GM18951 (cell line): ENCODE measurements at regions not wholly inside any gene's neighbourhood (a gene's known extent, or its start where the extent isn't known, plus 50 kb on each side); places are given as distances from the start of the nearest gene placed in this dataset.
"Not testable (repeated sequence)": the region's sequence is repeated elsewhere in the genome, so short reads cannot be mapped to it uniquely, and the experiment has no call there.

ENCODE experiments used
- POLR2A ChIP-seq: IDR thresholded peaks from 4 replicates; pipeline ENCODE4 v1.6.1; 2011; ENCODE audit warnings: mild to moderate bottlenecking; ENCODE audit not compliant: insufficient read length, insufficient read depth; ENCODE audit errors: extremely low read depth
- in situ Hi-C: fragments of 300-500 bp; cut with MboI; formaldehyde crosslinking; loops from one replicate; pipeline ENCODE4 v1.12.0; 2022; ENCODE audit warnings: low sequenced_read_pairs, mixed read lengths, inconsistent platforms; ENCODE audit not compliant: unreplicated experiment

GRCh38 chr12:47346251-47347019, 266.7 kb upstream of the AMIGO2 start:
- TF ChIP-seq POLR2A = no peak
- in situ Hi-C loops = no loop called here

DNA sequence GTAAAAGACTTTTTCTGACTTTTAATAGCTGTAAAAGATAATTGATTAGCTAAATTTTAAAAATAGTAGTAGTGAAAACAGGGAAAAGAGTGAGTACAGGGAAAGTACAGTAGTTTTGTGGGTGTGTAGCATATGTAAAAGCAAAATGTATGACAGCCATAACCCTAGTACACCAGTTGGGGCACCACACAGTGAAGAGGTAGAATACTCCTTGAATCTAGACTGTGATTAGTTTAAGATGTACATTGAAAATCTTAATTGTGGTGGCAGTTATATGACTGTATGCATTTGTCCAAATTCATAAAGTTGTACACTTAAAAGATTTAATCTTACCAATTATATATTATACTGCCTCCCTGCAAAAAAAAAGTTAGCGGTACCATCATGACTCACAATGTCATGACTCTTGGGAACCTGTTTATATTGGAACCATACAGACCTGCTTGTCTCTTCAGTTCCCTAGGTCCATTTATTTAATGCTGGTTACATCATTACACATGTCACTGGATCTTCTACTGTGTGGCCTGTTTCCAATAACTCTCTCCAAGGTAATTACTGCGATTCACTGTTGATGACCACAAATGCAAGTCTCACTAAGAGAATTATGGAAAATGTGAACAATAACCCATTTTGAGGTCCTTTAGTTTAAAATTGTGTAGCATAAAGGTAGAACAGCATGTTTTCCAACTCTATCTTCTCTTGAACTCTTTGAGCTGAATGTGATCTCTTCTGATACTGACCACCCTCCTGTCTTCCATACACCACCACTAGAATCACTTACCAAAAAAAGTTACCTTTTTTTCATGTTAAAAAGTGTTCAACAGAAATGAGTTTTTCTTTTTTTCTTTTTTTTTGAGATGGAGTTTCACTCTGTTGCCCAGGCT, 264.2 kb upstream of the AMIGO2 start:
- in situ Hi-C loops = no loop called here
- TF ChIP-seq POLR2A = no peak

DNA sequence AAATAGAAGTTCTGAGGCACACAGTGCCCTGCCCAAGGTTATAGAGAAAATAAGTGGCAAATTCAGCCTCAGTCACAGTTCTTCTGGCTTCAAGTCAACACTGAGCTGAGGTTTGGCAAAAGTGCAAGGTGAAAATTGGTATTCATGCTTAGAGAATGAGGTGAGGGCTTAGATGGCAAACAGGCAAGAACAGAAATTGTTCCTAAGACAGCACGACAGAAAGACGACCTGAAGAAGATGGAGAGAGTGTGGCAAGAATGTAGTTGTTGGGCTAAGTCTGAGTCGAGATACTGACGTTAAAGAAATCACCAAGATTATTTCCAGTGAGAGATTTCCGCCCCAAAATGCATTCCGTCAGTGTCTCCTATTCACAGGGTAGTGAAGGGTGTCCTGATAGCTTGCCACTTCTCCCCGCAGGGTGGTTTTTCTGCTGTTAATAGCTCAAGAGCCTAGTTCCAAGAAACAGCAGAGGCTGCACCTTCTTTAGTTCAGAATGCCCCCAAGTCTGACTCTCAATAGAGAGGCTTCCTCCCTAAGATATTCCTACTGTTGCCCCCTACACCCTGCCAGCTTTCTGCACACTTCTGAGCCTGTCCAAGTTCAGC, 260.8 kb upstream of the AMIGO2 start:
- TF ChIP-seq POLR2A = no peak
- in situ Hi-C loops = no loop called here

DNA sequence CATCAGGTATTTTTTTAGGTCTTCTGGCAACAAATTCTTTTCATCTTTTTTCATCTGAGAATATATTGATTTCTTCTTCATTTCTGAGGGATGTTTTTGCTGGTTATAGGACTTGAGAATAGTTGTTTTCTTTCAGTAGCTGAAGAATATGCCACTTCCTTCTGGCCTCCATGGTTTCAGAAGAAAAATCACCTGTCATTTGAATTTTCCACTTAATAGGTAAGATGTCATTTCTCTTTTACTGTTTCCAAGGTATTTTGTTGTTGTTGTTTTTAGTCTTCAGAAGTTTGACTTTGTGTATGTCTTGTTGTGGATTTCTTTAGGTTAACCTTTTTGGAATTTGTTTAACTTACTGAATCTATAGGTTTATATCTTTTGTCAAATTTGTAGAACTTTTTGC, 257.8 kb upstream of the AMIGO2 start:
- in situ Hi-C loops = no loop called here
- TF ChIP-seq POLR2A = no peak

DNA sequence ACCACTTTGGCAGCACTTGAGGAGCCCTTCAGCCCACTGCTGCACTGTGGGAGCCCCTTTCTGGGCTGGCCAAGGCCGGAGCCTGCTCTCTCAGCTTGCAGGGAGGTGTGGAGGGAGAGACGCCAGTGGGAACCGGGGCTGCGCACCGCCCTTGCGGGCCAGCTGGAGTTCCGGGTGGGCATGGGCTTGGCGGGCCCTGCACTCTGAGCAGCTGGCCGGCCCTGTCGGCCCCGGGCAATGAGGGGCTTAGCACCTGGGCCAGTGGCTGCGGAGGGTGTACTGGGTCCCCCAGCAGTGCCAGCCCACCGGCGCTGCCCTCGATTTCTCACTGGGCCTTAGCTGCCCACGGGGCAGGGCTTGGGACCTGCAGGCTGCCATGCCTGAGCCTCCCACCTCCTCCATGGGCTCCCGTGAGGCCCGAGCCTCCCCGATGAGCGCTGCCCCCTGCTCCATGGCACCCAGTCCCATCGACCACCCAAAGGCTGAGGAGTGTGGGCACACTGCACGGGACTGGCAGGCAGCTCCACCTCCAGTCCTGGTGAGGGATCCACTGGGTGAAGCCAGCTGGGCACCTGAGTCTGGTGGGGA, 253.6 kb upstream of the AMIGO2 start:
- in situ Hi-C loops = not testable (repeated sequence)

GRCh38 chr12:47328831-47329545, 249.2 kb upstream of the AMIGO2 start:
- no peak for TF ChIP-seq POLR2A
- in situ Hi-C loops = no loop called here

GRCh38 chr12:47326190-47326589, 246.4 kb upstream of the AMIGO2 start:
- in situ Hi-C loops = no loop called here

DNA sequence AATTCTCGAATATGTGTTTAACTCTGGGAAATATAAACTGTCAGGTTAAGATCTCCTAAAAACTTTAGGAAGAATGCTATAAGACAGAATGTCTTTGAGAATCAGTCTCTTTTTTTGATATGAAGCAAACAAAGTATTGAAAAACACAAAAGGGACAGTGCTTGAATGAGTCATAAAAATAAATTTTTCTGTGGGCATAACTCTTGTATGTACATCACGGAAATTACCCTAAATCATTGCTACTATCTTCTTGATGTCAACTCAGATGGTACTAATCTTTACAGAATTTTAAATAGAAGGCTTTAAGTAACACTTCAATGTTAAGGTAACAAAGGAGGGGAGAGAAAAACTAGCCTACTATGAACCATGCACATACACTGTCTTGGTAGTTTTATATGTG, 244.0 kb upstream of the AMIGO2 start:
- TF ChIP-seq POLR2A = no peak
- in situ Hi-C loops = no loop called here

More at GRCh38 chr12:47326190-47326589, 246.4 kb upstream of the AMIGO2 start:
- TF ChIP-seq POLR2A = no peak

- TF ChIP-seq POLR2A = no peak
- in situ Hi-C loops = no loop called here
These were observed 241.7 kb upstream of the AMIGO2 start for GRCh38 chr12:47321436-47321835.

DNA sequence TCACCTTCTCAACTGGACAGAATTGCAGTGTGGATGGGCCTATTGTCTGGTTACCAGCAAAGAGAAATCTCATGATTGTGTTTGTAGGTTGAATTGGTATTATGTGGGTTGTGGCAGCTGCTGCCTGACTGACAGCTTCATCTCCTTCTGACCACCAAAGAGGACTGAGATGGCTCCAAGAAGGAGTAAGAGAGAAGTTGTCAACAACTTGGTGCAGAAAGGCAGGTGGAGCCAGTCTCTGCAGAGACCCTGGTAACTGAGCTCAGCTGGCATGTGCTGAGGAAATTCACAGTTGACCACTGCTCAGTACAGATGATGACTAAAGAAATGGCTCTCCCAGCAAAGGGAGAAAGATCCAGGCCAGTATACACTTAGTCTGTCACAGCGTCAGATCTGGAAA, 240.0 kb upstream of the AMIGO2 start:
- in situ Hi-C loops = no loop called here
- TF ChIP-seq POLR2A = no peak

DNA sequence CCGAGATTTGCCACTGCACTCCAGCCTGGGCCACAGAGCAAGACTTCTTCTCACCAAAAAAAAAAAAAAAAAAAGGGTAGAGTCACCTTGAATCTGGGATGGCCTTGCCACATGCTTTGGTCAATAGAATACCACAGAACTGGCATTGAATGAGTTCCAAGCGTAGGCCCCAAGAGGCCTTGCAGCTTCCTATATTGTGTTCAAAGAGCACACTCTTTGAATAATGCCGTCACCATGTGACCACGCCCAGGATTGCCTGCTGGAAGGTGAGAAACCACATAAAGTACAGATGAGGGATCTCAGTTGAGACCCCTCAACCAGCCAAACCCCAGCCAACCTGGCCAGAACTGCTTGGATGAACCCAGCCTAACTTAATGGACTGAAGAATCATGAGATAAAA, 239.2 kb upstream of the AMIGO2 start:
- in situ Hi-C loops = no loop called here
- no peak for TF ChIP-seq POLR2A

- TF ChIP-seq POLR2A = no peak
- in situ Hi-C loops = no loop called here
These were observed 237.6 kb upstream of the AMIGO2 start for GRCh38 chr12:47317175-47317915.
